GM21360 (cell line): ENCODE measurements at regions not wholly inside any gene's neighbourhood (a gene's known extent, or its start where the extent isn't known, plus 50 kb on each side); places are given as distances from the start of the nearest gene placed in this dataset.
"Not testable (repeated sequence)": the region's sequence is repeated elsewhere in the genome, so short reads cannot be mapped to it uniquely, and the experiment has no call there.

Experiments
- ATAC-seq: cut with Tn5 transposase; IDR thresholded peaks from one replicate; pipeline ENCODE4 v1.9.1; 2021; ENCODE audit warnings: mild to moderate bottlenecking, moderate library complexity; ENCODE audit not compliant: unreplicated experiment

GRCh38 chr5:32842813-32843530 is 131.9 kb downstream of the NPR3 start:
- ATAC-seq: no peak

- no peak for ATAC-seq
These were observed 132.4 kb downstream of the NPR3 start for GRCh38 chr5:32843531-32843895.

GRCh38 chr5:32845171-32845570 is 134.1 kb downstream of the NPR3 start:
- no peak for ATAC-seq

- ATAC-seq: no peak
These were observed 137.0 kb downstream of the NPR3 start for GRCh38 chr5:32848120-32848519.

GRCh38 chr5:32848681-32849080 is 137.6 kb downstream of the NPR3 start:
- ATAC-seq: no peak

GRCh38 chr5:32850817-32851496 is 139.8 kb downstream of the NPR3 start:
- ATAC-seq: no peak

- ATAC-seq: no peak
These were observed 140.5 kb downstream of the NPR3 start for GRCh38 chr5:32851559-32852173.

- no peak for ATAC-seq
These were observed 141.4 kb downstream of the NPR3 start for GRCh38 chr5:32852535-32852934.

- no peak for ATAC-seq
These were observed 141.9 kb downstream of the NPR3 start for GRCh38 chr5:32852976-32853375.

- ATAC-seq: no peak
These were observed 143.4 kb downstream of the NPR3 start for GRCh38 chr5:32854473-32854872.

GRCh38 chr5:32859211-32859641 is 148.1 kb downstream of the NPR3 start:
- no peak for ATAC-seq

GRCh38 chr5:32865475-32865874 is 154.4 kb downstream of the NPR3 start:
- ATAC-seq: no peak

- no peak for ATAC-seq
These were observed 155.0 kb downstream of the NPR3 start for GRCh38 chr5:32866138-32866537.

- ATAC-seq: no peak
These were observed 158.1 kb downstream of the NPR3 start for GRCh38 chr5:32869216-32869615.

- ATAC-seq: no peak
These were observed 165.7 kb downstream of the NPR3 start for GRCh38 chr5:32876791-32877190.

- not testable (repeated sequence) for ATAC-seq
These were observed 168.2 kb downstream of the NPR3 start for GRCh38 chr5:32879364-32879763.

GRCh38 chr5:32880796-32881195 is 169.7 kb downstream of the NPR3 start:
- no peak for ATAC-seq

GRCh38 chr5:32887390-32887789 is 176.3 kb downstream of the NPR3 start:
- ATAC-seq: no peak

- ATAC-seq: no peak
These were observed 178.0 kb downstream of the NPR3 start for GRCh38 chr5:32889078-32889477.

GRCh38 chr5:32903613-32904012 is 192.5 kb downstream of the NPR3 start:
- no peak for ATAC-seq

GRCh38 chr5:32908641-32909040 is 197.5 kb downstream of the NPR3 start:
- ATAC-seq: no peak

- ATAC-seq: no peak
These were observed 198.1 kb downstream of the NPR3 start for GRCh38 chr5:32909207-32909606.
